GM04504 (cell line): ENCODE measurements at regions not wholly inside any gene's neighbourhood (a gene's known extent, or its start where the extent isn't known, plus 50 kb on each side); places are given as distances from the start of the nearest gene placed in this dataset.

Source experiments
- DNase-seq: peaks from one replicate; pipeline ENCODE4 v3.0.0-alpha.2; 2012; ENCODE audit warnings: low read depth

GRCh38 chr10:50936335-50936734 is 50.9 kb upstream of the A1CF start:
- DNase-seq: no peak

DNA sequence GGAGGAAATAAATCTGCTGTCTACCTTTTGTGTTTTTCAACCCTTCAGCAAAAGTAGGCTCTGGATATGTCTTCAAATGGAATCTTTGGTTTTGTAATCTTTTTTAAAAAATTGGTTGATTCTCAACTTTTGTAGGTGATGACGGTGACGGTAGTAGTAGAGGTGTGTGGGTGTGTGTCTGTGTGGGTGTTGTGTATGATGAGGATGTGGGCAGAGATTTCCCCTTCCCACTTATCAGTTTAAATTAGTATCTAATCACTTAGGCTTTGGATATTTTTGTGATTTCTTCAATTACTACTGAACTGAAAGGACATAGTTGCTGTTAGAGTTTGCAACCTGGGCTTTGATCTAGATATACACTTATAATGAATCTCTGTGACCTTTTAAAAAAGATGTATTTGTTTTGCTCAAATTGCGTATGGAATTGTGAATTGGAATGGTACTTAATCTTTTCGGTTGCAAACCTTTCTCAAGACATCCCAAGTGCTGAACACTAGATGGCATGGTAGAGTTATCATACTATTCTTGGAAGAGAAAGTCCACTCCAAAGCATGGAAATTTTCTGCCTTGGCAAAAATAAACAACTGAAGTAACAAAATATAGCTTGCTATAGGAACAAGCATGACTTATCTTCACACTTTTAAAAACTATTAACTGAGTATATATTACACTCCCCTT is 51.9 kb upstream of the A1CF start:
- DNase-seq: peak; percentile 13

DNA sequence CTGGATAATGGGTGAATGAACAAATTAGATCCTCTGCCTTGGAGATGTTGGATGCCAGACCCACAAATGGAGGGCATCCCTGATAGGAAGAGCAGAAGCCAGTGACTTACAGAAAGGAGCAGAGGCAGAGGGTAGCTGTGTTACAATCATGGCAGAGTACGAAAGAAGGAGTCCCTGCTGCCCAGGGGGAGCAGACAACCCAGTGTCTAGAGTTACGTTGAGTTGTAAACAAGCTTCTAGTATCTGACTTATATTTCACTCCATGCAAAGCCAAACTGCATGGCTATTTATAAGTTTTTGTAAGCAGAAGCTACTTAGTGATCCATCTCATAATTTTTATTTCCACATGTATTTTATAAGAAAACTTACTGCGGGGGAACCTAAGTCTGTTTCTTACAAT is 56.2 kb upstream of the A1CF start:
- no peak for DNase-seq

DNA sequence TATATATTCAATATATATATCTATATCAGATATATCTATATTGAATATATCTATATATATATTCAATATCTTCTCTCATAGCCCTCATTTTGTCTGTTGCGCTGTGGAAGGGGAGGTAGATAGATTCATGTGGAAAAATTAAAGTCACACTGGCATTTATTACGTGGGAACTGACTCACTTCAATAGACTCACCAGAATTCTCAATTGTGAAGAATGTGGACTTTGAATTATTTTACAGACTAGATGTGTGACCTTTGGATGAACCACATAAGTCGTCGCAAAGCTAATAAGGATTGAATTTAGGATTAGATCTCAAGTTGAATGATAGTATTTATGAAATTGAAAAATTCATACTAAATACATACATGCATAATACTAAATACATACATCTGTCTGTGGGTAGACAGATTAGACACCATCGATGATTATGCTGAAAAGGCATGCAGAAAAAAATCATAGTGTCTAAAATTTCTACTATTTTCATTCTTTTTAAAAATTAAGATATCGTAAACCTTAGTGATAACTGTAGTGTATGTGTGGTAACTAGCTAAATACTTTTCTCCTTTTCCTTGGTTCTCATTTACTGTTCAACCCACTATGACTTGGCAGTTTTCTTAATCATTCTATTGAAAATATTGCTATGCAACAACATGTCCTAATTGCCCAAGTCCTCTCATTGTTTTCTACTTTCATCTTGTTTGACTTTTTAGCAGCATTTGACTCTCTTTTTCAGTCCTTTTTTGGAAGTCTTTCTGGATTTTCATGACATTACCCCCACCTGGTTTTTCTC is 61.8 kb upstream of the A1CF start:
- DNase-seq: no peak

DNA sequence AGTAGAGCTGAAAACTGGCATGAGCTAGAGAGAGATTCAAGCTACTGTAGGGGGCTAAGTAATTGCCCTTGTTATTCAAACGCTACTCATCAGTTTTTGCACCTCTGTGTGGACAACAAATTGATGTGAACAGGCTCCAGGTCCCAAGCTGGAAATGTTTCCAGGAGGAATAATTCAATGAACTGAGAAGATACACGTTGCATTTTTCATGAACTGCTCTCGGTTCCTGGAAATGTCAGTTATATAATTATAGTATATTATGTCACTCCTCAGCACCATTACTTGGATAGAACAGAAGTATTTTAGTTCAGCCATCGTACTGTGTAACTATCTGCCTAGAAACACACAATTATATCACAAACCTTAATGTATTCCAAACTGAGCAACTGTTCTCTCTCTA is 65.9 kb upstream of the A1CF start:
- DNase-seq: no peak

DNA sequence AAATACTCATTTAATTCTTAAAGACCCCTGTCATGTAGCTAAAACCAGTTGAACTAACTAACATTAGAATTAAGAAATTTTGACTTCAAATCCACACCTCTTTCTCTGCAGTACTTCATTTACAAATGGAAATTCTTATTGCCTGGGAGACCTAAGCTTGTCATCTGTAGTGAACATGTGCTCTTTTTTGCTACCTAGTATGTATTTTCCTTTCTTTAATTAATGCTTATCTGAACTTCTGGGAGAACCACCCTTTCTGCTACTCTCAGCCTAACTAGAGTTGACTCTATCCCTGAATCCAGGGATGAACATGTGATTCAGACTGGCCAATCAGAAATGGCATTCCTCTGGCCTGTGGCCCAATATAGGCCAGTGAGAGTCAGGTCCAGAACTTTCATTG is 75.9 kb upstream of the A1CF start:
- DNase-seq: no peak

- DNase-seq: no peak
Observed at GRCh38 chr10:50963063-50963462, 77.6 kb upstream of the A1CF start.

- DNase-seq: no peak
Observed at GRCh38 chr10:50968386-50969091, 83.1 kb upstream of the A1CF start.

- no peak for DNase-seq
Observed at GRCh38 chr10:50972591-50972990, 87.2 kb upstream of the A1CF start.

- DNase-seq: no peak
Observed at GRCh38 chr10:50981385-50981784, 92.9 kb upstream of the PRKG1 start.

- DNase-seq: no peak
Observed at GRCh38 chr10:50981904-50982303, 92.4 kb upstream of the PRKG1 start.

DNA sequence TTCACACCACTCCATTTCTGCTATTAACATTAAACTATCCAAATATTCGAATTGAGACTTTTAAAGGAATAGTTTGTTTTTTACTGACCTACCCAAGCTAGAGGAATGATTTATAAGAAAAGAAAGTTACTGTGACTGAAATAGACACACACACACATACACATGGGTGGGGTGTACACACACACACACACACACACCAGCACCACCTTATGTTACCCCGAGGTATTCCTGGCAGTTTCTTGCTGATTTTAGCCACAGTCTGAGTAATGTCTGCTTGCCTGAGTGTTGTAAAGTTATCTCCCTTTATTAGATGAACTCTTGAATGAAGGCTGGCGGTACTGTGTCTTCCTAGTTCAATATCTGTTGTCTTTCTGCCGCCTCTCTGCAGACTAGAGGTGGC is 91.3 kb upstream of the PRKG1 start:
- no peak for DNase-seq

DNA sequence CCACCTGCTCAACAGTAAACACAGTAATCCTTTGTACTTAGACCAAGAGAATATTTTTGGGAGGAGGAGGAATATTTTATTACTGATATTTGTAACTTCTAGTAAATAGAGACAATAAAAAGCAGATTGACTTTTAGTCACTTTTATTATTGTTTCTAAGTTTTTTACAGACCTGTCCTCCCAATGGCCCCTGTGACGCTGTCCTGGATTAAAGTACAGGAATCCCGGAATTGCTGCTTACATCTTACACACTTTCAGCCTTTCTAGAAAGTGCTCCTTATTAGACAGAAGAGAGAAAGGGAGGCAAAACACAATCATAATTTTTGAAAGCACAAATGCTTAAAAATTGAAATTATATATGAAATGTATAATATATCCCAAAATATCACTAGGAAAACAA is 86.4 kb upstream of the PRKG1 start:
- DNase-seq: no peak

DNA sequence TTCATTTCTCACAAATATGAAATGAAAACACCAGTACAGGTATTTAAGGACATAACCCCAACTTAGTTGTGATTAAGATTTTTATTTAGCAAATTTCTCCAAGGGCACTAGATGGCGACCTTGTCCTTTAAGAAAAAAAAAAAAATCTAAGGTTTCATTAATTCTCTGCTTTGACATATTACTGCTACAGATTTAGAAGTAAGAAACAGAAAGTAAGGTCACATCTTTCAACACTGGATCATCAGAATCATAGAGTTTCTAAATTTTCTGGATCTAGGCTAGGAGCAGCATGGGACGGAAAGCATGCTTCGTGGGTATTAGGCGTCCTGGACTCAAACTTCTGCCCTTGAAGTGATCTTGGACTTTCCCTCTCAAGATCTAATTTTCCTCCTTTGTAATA is 85.5 kb upstream of the PRKG1 start:
- DNase-seq: no peak

GRCh38 chr10:50990568-50991455 is 83.5 kb upstream of the PRKG1 start:
- peak; percentile 68 for DNase-seq

GRCh38 chr10:50991456-50992355 is 82.6 kb upstream of the PRKG1 start:
- peak; percentile 48 for DNase-seq

GRCh38 chr10:50992356-50992901 is 81.9 kb upstream of the PRKG1 start:
- DNase-seq: no peak

- DNase-seq: peak; percentile 72
Observed at GRCh38 chr10:50992972-50993766, 81.1 kb upstream of the PRKG1 start.

DNA sequence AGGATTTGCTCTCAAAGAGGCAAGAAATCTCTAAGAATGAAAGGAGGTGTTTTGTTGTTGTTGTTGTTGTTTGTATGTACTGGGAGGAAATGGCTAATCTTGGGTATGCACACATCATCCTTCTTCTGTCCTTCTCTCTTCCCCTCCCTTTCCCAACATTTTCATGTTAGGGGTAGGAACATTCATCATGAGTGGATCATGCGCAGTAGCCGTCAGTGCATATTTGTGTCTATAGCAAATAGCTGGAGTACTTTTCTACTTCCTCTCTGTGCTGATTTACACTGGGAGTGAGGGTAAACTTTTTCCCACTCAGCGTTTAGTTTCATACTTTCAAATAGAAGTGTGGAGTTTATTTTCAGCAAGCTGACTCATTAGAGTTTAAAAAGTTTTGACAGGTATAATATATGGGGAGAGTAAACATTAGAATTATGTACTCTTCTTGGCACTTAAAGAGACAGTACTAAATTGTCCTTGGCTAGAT is 80.5 kb upstream of the PRKG1 start:
- DNase-seq: peak; percentile 74

DNA sequence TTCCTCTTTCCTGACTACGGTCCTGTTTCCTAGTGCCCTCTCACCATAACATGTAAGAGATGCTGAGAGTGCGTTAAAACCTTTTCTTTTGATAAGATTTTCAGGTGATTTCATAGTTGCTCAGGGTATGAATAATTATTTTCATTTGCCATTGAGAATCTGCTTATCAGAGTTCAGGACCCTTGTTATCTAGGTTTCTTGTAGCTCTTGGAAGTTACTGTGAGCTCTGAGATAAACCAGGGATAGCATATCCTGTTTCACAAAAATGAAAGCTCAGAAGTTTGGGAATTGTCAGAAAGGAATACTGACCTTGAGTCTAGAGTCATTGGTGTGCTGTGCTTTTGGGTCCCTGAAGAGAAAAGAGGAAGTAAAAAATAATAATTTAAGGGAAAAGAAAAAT is 76.8 kb upstream of the PRKG1 start:
- no peak for DNase-seq
